SK-N-SH treated with all-trans-retinoic acid at 6 μM for 48 hours (cell line): ENCODE measurements at regions not wholly inside any gene's neighbourhood (a gene's known extent, or its start where the extent isn't known, plus 50 kb on each side); places are given as distances from the start of the nearest gene placed in this dataset.

Source experiments
- ARNTL ChIP-seq: fragments of 450-650 bp; formaldehyde crosslinking; IDR thresholded peaks from 2 replicates; pipeline ENCODE4 v1.5.0; 2020; ENCODE audit warnings: low read depth, mild to moderate bottlenecking, moderate library complexity, borderline replicate concordance
- BACH2 ChIP-seq: fragments of 250-450 bp; sonication (Bioruptor Pico); IDR thresholded peaks from 2 replicates; pipeline ENCODE4 v1.9.0; 2021; ENCODE audit warnings: mild to moderate bottlenecking, borderline replicate concordance
- ESRRG ChIP-seq: fragments of 250-450 bp; sonication (Bioruptor Pico); IDR thresholded peaks from 2 replicates; pipeline ENCODE4 v1.6.1; 2021; ENCODE audit warnings: mild to moderate bottlenecking
- OSR1 ChIP-seq: fragments of 250-450 bp; sonication (Bioruptor Pico); IDR thresholded peaks from 2 replicates; pipeline ENCODE4 v1.8.0; 2022; ENCODE audit warnings: moderate library complexity, mild to moderate bottlenecking, inconsistent platforms
- PPARA ChIP-seq: fragments of 250-450 bp; sonication (Bioruptor Pico); IDR thresholded peaks from 2 replicates; pipeline ENCODE4 v1.5.0; 2020; ENCODE audit warnings: mild to moderate bottlenecking, borderline replicate concordance
- RARB ChIP-seq: fragments of 250-450 bp; sonication (Bioruptor Pico); IDR thresholded peaks from 2 replicates; pipeline ENCODE4 v1.8.0; 2021; ENCODE audit warnings: mild to moderate bottlenecking, moderate library complexity
- SNAI2 ChIP-seq: fragments of 250-450 bp; sonication (Bioruptor Pico); IDR thresholded peaks from 2 replicates; pipeline ENCODE4 v1.5.0; 2020; ENCODE audit warnings: mild to moderate bottlenecking, moderate library complexity
- TOX ChIP-seq: fragments of 250-450 bp; sonication (Bioruptor Pico); IDR thresholded peaks from 2 replicates; pipeline ENCODE4 v1.8.0; 2021; ENCODE audit warnings: mild to moderate bottlenecking, moderate library complexity, borderline replicate concordance
- ZC3H10 ChIP-seq: fragments of 250-450 bp; sonication (Bioruptor Pico); IDR thresholded peaks from 2 replicates; pipeline ENCODE4 v1.5.1; 2021; ENCODE audit warnings: mild to moderate bottlenecking, moderate library complexity
- ZFP30 ChIP-seq: fragments of 450-650 bp; formaldehyde crosslinking; IDR thresholded peaks from 2 replicates; pipeline ENCODE4 v1.5.0; 2022; ENCODE audit warnings: mild to moderate bottlenecking, moderate library complexity
- ZNF70 ChIP-seq: fragments of 450-650 bp; formaldehyde crosslinking; IDR thresholded peaks from 2 replicates; pipeline ENCODE4 v1.5.0; 2020; ENCODE audit warnings: mild to moderate bottlenecking, moderate library complexity
- TF ChIP-seq, protein P1 (sequence below): fragments of 250-450 bp; sonication (Bioruptor Pico); IDR thresholded peaks from 2 replicates; pipeline ENCODE4 v1.8.0; 2021; ENCODE audit warnings: low read depth, mild to moderate bottlenecking, moderate library complexity, borderline replicate concordance
- TF ChIP-seq, protein P2 (sequence below): fragments of 250-450 bp; sonication (Bioruptor Pico); IDR thresholded peaks from 2 replicates; pipeline ENCODE4 v1.8.0; 2020; ENCODE audit warnings: mild to moderate bottlenecking, moderate library complexity, borderline replicate concordance
- TF ChIP-seq, protein P3 (sequence below): fragments of 250-450 bp; sonication (Bioruptor Pico); IDR thresholded peaks from 2 replicates; pipeline ENCODE4 v1.5.1; 2021; ENCODE audit warnings: mild to moderate bottlenecking, moderate library complexity

DNA sequence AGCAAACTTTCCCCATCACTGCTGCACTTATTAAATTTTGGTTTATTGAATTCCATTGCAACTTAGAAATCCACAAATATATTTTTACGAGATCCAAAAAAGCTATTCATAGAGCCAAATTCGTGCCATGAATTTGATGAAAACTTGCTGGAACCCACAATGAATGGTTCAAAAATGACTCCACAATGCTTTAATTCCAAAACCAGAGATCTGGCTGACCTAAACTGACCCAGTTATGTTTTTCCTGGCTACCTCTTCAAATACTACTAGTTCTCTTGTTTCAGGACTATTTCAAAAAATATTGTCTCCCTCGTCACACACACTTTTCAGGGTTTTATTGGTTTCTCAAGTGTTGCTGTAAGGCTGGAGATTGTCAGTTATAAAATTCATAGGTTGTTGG, 474.8 kb downstream of the PDGFC start:
- TF ChIP-seq, protein P1, sequence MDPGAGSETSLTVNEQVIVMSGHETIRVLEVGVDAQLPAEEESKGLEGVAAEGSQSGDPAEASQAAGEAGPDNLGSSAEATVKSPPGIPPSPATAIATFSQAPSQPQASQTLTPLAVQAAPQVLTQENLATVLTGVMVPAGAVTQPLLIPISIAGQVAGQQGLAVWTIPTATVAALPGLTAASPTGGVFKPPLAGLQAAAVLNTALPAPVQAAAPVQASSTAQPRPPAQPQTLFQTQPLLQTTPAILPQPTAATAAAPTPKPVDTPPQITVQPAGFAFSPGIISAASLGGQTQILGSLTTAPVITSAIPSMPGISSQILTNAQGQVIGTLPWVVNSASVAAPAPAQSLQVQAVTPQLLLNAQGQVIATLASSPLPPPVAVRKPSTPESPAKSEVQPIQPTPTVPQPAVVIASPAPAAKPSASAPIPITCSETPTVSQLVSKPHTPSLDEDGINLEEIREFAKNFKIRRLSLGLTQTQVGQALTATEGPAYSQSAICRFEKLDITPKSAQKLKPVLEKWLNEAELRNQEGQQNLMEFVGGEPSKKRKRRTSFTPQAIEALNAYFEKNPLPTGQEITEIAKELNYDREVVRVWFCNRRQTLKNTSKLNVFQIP (CRISPR knock-in tag): no peak
- no peak for TF ChIP-seq BACH2 (CRISPR knock-in tag)
- no peak for TF ChIP-seq ZNF70 (CRISPR knock-in tag)
- no peak for TF ChIP-seq RARB (CRISPR knock-in tag)
- no peak for TF ChIP-seq TOX (CRISPR knock-in tag)
- no peak for TF ChIP-seq ESRRG (CRISPR knock-in tag)
- no peak for TF ChIP-seq SNAI2 (CRISPR knock-in tag)
- no peak for TF ChIP-seq OSR1 (CRISPR knock-in tag)
- TF ChIP-seq PPARA: no peak
- TF ChIP-seq, protein P2, sequence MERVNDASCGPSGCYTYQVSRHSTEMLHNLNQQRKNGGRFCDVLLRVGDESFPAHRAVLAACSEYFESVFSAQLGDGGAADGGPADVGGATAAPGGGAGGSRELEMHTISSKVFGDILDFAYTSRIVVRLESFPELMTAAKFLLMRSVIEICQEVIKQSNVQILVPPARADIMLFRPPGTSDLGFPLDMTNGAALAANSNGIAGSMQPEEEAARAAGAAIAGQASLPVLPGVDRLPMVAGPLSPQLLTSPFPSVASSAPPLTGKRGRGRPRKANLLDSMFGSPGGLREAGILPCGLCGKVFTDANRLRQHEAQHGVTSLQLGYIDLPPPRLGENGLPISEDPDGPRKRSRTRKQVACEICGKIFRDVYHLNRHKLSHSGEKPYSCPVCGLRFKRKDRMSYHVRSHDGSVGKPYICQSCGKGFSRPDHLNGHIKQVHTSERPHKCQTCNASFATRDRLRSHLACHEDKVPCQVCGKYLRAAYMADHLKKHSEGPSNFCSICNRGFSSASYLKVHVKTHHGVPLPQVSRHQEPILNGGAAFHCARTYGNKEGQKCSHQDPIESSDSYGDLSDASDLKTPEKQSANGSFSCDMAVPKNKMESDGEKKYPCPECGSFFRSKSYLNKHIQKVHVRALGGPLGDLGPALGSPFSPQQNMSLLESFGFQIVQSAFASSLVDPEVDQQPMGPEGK (CRISPR knock-in tag): no peak
- no peak for TF ChIP-seq ZC3H10
- TF ChIP-seq ZFP30 (CRISPR knock-in tag): no peak
- TF ChIP-seq ARNTL (CRISPR knock-in tag): no peak
- TF ChIP-seq, protein P3, sequence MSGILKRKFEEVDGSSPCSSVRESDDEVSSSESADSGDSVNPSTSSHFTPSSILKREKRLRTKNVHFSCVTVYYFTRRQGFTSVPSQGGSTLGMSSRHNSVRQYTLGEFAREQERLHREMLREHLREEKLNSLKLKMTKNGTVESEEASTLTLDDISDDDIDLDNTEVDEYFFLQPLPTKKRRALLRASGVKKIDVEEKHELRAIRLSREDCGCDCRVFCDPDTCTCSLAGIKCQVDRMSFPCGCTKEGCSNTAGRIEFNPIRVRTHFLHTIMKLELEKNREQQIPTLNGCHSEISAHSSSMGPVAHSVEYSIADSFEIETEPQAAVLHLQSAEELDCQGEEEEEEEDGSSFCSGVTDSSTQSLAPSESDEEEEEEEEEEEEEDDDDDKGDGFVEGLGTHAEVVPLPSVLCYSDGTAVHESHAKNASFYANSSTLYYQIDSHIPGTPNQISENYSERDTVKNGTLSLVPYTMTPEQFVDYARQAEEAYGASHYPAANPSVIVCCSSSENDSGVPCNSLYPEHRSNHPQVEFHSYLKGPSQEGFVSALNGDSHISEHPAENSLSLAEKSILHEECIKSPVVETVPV: no peak
